G401.6 (cell line): ENCODE measurements at regions not wholly inside any gene's neighbourhood (a gene's known extent, or its start where the extent isn't known, plus 50 kb on each side); places are given as distances from the start of the nearest gene placed in this dataset.

ENCODE experiments used
- FAIRE-seq: peaks from 2 replicates; lab custom pipeline; 2012; peaks lifted over from hg19 to GRCh38; lab: Jason Lieb, UNC

DNA sequence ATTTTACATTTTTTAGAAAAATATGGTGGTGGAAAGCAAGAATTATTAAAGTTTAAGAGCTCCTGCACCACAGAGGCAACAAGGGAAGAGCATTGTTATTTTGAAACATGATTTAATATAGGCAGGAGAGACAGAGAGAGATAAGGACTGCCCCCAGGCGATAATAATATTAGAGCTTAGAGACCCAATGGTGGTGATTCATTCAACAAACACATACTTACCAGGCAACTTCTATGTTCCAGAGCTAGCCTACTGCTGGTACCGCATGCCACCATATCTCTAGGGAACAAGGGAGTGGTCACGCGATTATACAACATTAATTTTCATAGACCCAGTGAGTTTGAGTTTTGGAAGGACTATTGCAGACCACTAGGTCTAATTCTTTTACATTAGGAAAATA is 327.8 kb upstream of the SOX11 start:
- no peak for FAIRE-seq

GRCh38 chr2:5365871-5366461 is 326.2 kb upstream of the SOX11 start:
- no peak for FAIRE-seq

- no peak for FAIRE-seq
Observed at GRCh38 chr2:5367321-5367720, 324.9 kb upstream of the SOX11 start.

DNA sequence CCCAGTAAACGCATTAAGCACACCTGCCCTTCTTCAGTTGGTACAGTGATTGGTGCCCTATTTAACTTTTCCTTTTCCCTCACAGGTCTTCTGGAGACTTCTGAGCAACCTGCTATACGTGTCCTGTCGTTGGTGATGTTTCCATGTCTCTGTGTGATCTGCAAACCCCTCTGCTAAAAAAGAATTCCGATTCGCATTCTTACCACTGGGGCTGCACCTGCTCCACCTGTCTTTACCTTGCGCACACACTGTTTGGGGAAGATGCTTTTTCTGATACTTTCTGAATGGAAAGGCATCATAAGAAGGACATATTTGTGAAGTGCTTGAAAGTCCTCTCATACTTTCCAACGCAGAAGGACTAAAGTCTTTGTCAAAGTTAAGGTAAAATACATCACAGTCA is 323.9 kb upstream of the SOX11 start:
- no peak for FAIRE-seq

GRCh38 chr2:5369510-5369909 is 322.7 kb upstream of the SOX11 start:
- no peak for FAIRE-seq

DNA sequence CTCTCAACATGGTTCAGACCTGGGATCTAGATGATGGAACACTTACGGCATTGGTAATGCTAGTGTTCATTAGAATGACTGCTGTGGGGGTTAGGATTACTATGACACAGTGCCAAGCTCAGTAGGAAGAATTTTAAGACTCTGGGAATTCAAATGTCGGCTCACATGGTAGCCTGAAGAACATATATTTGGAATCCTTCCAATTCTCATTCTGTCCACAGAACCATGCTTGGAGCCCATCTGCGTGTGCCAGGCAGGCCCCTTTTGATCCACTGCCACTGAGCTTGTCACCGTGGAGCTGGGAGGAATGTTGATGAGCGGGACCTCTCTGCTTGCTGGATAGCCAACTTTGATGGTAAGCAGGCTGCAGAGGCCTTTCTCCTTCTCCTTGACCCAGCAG is 322.0 kb upstream of the SOX11 start:
- FAIRE-seq = no peak

GRCh38 chr2:5372141-5372540 is 320.0 kb upstream of the SOX11 start:
- no peak for FAIRE-seq

GRCh38 chr2:5373200-5373599 is 319.0 kb upstream of the SOX11 start:
- no peak for FAIRE-seq

DNA sequence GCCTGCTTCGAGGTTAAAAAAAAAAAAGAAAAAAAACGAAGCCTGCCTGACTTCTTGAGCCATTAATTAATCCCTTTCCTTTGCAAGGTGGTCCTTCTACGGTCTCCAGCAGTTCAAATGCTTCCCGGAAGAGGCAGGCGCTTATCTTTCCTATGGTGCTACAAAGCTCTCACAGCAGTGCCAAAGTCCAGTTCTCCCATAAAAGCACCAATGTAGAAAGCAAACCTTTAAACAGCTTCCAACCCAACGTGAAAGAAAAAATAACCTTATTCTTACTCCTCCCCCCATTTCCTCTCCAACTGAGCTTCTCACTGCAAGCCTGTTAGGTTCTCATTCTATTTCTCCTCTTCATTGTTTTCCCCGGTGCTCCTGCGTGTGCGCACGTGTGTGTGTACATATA is 317.4 kb upstream of the SOX11 start:
- no peak for FAIRE-seq

DNA sequence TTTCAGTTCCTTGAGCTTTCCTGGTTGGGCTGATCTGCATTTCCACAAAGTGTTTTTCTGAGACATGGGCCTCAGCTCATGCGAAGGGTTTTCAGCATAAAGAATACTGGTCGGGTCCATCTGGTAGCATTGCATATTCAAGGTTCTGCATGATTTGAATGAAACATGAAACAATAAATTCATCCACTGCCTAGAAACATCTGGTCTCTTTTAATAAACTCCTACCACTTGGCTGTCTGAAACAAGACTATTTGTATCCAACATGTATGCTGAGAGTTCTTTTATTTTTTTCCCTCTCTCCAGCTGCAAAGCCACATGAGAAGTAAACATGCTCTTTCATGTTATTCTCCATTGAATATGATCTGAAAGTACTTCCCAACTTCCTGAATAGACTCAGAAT is 314.9 kb upstream of the SOX11 start:
- FAIRE-seq = no peak

GRCh38 chr2:5379811-5380210 is 312.4 kb upstream of the SOX11 start:
- FAIRE-seq = no peak

GRCh38 chr2:5385596-5385995 is 306.6 kb upstream of the SOX11 start:
- FAIRE-seq = no peak

GRCh38 chr2:5387406-5387805 is 304.8 kb upstream of the SOX11 start:
- no peak for FAIRE-seq

- no peak for FAIRE-seq
Observed at GRCh38 chr2:5389740-5390139, 302.4 kb upstream of the SOX11 start.

DNA sequence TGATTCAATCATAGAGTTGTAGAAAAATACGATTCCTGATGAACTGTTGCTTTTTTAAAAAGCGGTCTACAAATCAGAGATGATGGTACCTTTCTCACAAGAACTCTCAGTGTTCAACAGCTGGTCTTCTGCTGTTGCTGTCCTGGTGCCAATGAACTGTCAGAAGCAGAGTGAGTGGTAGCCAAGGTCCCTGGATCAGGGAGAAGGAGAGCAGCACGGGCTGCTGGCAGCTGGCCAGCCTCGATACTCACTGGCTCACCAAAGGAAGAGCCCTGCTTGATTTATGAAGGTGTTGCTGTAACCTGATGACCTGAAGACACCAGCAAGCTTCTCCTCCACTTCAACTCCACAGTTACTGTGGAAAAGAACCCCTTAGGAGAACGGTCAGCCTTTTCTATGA is 300.8 kb upstream of the SOX11 start:
- no peak for FAIRE-seq

GRCh38 chr2:5392658-5393057 is 299.5 kb upstream of the SOX11 start:
- no peak for FAIRE-seq

GRCh38 chr2:5393474-5393873 is 298.7 kb upstream of the SOX11 start:
- no peak for FAIRE-seq

GRCh38 chr2:5394223-5394622 is 298.0 kb upstream of the SOX11 start:
- no peak for FAIRE-seq

DNA sequence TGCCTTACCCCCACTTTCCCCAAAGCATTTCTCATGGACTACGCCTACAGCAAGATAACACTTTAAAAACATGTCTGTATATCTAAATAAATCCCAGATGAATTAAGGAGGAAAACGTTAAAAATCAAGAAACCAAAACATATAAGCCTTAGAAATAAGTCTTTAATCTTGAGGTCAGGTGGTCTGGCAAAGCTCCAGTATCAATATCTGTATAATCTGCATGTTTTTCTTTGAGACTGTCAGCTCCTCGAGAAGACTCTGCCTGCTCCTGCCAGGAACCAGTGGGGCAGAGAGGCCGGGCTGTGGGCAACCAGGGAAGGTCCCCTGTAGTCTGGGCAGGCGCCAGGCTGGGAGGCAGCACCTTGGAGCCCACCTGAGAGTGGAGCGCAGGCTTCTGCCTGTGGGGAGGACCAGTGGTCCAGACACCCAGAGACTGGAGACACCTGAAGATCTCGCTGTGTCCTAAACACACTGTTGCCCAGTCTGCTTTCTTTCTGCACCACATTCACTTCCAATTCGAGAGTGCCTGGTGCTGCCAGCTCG is 291.0 kb upstream of the SOX11 start:
- FAIRE-seq = no peak

- no peak for FAIRE-seq
Observed at GRCh38 chr2:5403392-5403791, 288.8 kb upstream of the SOX11 start.

DNA sequence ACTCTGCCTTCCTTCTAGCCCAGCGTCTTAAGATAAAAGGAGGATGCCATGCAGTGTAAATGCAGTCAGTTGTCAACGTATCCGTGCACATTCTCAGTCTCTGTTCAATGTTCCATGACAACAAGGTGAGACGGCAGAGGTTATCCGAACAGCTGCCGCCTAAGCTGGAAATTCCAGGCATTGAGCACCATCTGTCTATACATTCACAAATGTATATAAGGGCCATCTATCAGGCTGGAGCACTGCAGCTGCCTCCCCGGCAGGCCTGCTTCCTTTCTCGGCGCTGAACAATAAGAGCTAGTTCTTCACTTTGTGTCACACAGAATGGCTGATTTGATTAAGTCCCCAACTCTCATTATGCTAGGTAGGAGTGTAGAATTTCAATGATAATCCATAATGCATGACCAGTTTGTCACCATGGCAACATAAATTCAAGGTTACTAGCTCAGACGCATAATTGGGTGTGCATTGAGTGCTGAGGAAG is 282.2 kb upstream of the SOX11 start:
- no peak for FAIRE-seq

DNA sequence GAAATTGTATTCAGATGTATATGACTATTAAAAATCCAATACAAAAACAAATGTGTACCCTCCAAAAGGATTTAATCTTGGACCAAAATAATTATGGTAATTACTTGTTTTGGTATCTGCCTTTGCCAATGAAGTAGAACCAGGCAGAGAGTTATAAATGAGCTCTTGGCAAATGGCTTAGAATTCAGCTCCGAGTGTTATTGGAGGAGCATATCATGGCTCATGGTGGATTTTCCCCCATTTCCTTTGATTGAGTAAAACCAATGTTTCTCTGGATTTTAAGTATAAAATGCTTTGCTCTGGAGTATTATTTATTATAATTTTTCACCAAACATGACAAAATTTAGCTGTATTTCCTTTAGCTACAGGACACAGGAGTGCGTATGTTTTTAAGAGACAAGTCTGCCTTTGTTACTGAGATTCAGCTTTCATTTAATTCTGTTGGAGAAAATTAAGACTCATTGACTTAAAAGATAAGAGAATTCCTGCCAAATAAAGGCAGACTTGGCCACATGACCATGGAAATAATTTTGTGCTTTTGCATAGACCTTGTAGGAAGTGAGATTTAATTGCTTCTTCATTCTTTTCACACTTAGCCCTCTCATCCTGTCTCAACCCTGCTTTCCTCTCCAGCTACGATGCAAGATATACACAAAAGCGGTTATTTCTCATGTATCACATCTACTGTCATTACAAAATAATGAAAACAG is 281.0 kb upstream of the SOX11 start:
- no peak for FAIRE-seq

DNA sequence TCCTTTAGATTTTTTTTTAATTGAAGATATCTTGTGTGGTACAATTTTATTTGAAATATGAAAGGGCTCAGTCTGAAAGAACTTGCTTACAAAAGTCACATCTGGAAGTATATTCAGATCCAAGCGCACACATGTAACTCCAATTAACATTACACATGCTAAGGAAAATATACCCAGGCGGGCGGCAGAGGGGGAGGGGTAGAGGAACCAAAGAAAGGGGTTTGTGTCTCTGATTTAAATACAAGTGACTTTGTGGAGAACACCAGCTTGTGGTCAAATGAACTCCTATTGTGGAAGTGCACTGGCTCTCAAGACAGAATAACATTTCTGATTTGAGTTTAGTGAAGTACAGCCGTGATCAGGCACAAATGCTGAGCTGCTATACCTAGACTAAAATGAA is 280.2 kb upstream of the SOX11 start:
- FAIRE-seq = no peak

DNA sequence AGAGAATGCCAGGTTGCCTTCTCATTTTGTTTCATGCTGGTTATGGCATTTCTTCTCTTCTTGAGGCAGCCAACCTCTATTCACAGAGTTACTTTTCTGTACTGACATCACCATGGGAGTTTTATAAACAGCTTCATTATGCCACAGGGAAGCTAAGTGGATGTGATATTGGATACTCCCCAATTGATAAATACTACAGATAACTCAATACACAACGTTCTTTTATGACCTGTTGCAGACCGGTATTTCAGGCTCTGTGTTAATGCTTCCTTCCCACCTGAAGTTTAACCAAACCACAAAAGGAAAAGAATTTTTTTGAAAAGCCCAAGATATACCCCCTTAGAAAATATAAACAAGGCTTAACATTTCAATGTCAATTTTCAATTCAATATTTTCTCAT is 258.3 kb upstream of the SOX11 start:
- no peak for FAIRE-seq
